ENCODE measurements at regions not wholly inside any gene's neighbourhood (a gene's known extent, or its start where the extent isn't known, plus 50 kb on each side); places are given as distances from the start of the nearest gene placed in this dataset.

GRCh38 chr5:2370626-2371418 lies 380.7 kb downstream of the IRX2 start:
- Histone ChIP-seq H3K27ac (ENCODE audit: low read depth, low read length) (no peak overlapping the region), H2AK5ac (ENCODE audit: low read depth, low read length) (no peak overlapping the region), H3K4me3 (ENCODE audit: extremely low read depth in 1 of 4, insufficient read depth in 2 of 4, low read depth in 3 of 4, low read length in 4 of 4) (no peak overlapping the region), H2BK15ac (ENCODE audit: low read length) (no peak overlapping the region), H3K56ac (replicated peaks; ENCODE audit: insufficient read length, low read depth, low read length) (no peak overlapping the region), H2BK120ac (replicated peaks; ENCODE audit: low read depth, low read length) (no peak overlapping the region), H3K27me3 (replicated peaks in 1 of 4; ENCODE audit: control insufficient read depth in 3 of 4, extremely low read depth in 1 of 4, insufficient read depth in 3 of 4, low read length in 3 of 4) (no peaks in the 10 kb centered on the region; a peak in 1 of 7 replicates), H3K4me2 (ENCODE audit: insufficient read depth in 1 of 2, low read depth in 2 of 2, low read length in 2 of 2) (no peak overlapping the region), H4K20me1 (replicated peaks in 1 of 2; ENCODE audit: control insufficient read depth in 1 of 2, insufficient read depth in 2 of 2, low read length in 2 of 2) (peaks cover 0 to 3% of the 10 kb centered on the region in 2 experiments), H3K4me1 (replicated peaks in 1 of 4; ENCODE audit: control insufficient read depth in 3 of 4, insufficient read depth in 4 of 4, low read length in 3 of 4) (peaks cover 0 to 2% (median 0%) of the 10 kb centered on the region in 4 experiments; a peak in 1 of 7 replicates), H2AFZ (ENCODE audit: low read length) (no peak overlapping the region), H3K23ac (ENCODE audit: insufficient read length) (no peak overlapping the region), H3K14ac (ENCODE audit: insufficient read length) (no peak overlapping the region), H3K4ac (replicated peaks; ENCODE audit: insufficient read length, low read depth, low read length) (no peak overlapping the region), H4K5ac (ENCODE audit: insufficient read length, low read depth, low read length) (no peak overlapping the region), H3K9ac (replicated peaks in 1 of 4; ENCODE audit: extremely low read depth in 1 of 4, low read depth in 3 of 4, low read length in 3 of 4) (no peak overlapping the region), H3K36me3 (ENCODE audit: control insufficient read depth in 2 of 4, insufficient read depth in 4 of 4, low read length in 3 of 4) (no peaks in the 10 kb centered on the region), H4K91ac (replicated peaks; ENCODE audit: insufficient read length, low read length) (no peak overlapping the region), H2BK12ac (ENCODE audit: low read depth, low read length) (no peak overlapping the region), H3K18ac (ENCODE audit: extremely low read depth, low read length) (no peak overlapping the region), H3K23me2 (ENCODE audit: low read depth, low read length) (no peaks in the 10 kb centered on the region), H2BK20ac (ENCODE audit: low read length) (no peak overlapping the region), H3K79me1 (ENCODE audit: low read depth, low read length) (no peaks in the 10 kb centered on the region), H2BK5ac (ENCODE audit: low read depth, low read length) (no peak overlapping the region), H4K8ac (ENCODE audit: extremely low read depth, insufficient read depth, low read length) (no peak overlapping the region; the same call in 1 of the 2 replicates), H3K79me2 (ENCODE audit: control insufficient read depth in 1 of 2, insufficient read depth in 2 of 2, low read length in 2 of 2) (no peaks in the 10 kb centered on the region), H3K9me3 (ENCODE audit: insufficient read depth in 2 of 2, low read depth in 1 of 2, low read length in 1 of 2) (peaks cover 0 to 8% of the 10 kb centered on the region in 2 experiments; a peak in 2 of 4 replicates)
- ChIA-PET POLR2A (ENCODE audit: partially characterized antibody) (no interaction called here), CTCF (ENCODE audit: partially characterized antibody) (no interaction called here)
- no peak for DNase-seq (ENCODE audit: low read depth in 1 of 2, low spot score in 2 of 2)
- TF ChIP-seq SP1 (IDR thresholded peaks at IDR 0.05; ENCODE audit: low read depth, low read length), result no peak
- no peak for TF ChIP-seq EZH2 (IDR thresholded peaks at IDR 0.05; ENCODE audit: low read depth, low read length, severe bottlenecking)
- TF ChIP-seq ASH2L (IDR thresholded peaks at IDR 0.05; ENCODE audit: low read length), result no peak
- TF ChIP-seq SIX5 (IDR thresholded peaks at IDR 0.05; ENCODE audit: low read depth, low read length), result no peak
- no peak for TF ChIP-seq SP2 (IDR thresholded peaks at IDR 0.05; ENCODE audit: low read length)
- no peak for FAIRE-seq
- WGBS, 2 experiments (ENCODE audit: extremely low coverage in 1 of 2, insufficient coverage in 1 of 2, insufficient read length in 1 of 2, insufficient replicate concordance in 2 of 2, low coverage in 1 of 2, low lambda C conversion rate in 2 of 2, missing lambda C conversion rate in 1 of 2), result 97% methylated on average over 24 of the region's 24 CpGs; no CpG with 5 or more reads in 1 of the 2 experiments

Measured in H1 (cell line).